CD4-positive, alpha-beta T cell (primary cell): ENCODE measurements at regions not wholly inside any gene's neighbourhood (a gene's known extent, or its start where the extent isn't known, plus 50 kb on each side); places are given as distances from the start of the nearest gene placed in this dataset.

Experiments used
- ATAC-seq: fragments of 200-7000 bp; cut with Tn5 transposase; one replicate; pipeline ENCODE4 v1.10.0; 2022; ENCODE audit warnings: mild to moderate bottlenecking; ENCODE audit not compliant: poor library complexity
- CTCF ChIA-PET: fragments of 350-600 bp; sonication (Branson Sonifier 250); formaldehyde crosslinking; loops from one replicate; lab custom pipeline; 2021; ENCODE audit warnings: antibody characterized with exemption, inconsistent platforms; lab: Charles Lee
- POLR2A ChIA-PET: fragments of 350-600 bp; sonication (Branson Sonifier 250); formaldehyde crosslinking; loops from one replicate; lab custom pipeline; 2021; ENCODE audit warnings: antibody characterized with exemption, inconsistent platforms; lab: Charles Lee
- DNase-seq, 14 experiments: peaks; one replicate each; pipeline ENCODE4 v3.0.0-alpha.2; 2013 to 2020; ENCODE audit warnings: mixed read lengths in 2 of 14
- H3K27ac ChIP-seq, 2 donors: one replicate each; pipeline versions ENCODE4 v1.5.1 to v1.7.0; 2013; ENCODE audit warnings: low read length in 2 of 2, low read depth in 1 of 2, mild to moderate bottlenecking in 1 of 2
- H3K27me3 ChIP-seq, 2 experiments: 1 replicate in 1 of 2; 2 replicates in 1 of 2; pipeline versions ENCODE4 v1.6.1 to v1.7.0; 2013; ENCODE audit warnings: low read length in 2 of 2, control low read depth in 1 of 2, mild to moderate bottlenecking in 1 of 2, moderate library complexity in 1 of 2; ENCODE audit not compliant: insufficient read depth in 2 of 2, control insufficient read depth in 1 of 2
- H3K36me3 ChIP-seq: one replicate; pipeline ENCODE4 v1.6.1; 2013; ENCODE audit warnings: low read length, control low read depth; ENCODE audit not compliant: insufficient read depth
- H3K4me1 ChIP-seq: one replicate; pipeline ENCODE4 v1.6.1; 2013; ENCODE audit warnings: low read length, control low read depth; ENCODE audit not compliant: insufficient read depth
- H3K4me3 ChIP-seq: one replicate; pipeline ENCODE4 v1.5.1; 2013; ENCODE audit warnings: mild to moderate bottlenecking, low read length, moderate library complexity
- H3K9me3 ChIP-seq, 2 experiments: 1 replicate in 1 of 2; 2 replicates in 1 of 2; pipeline versions ENCODE4 v1.6.1 to v1.7.0; 2013; ENCODE audit warnings: low read length in 2 of 2, mild to moderate bottlenecking in 2 of 2, control low read depth in 1 of 2, moderate library complexity in 1 of 2; ENCODE audit not compliant: control insufficient read depth in 1 of 2, insufficient read depth in 1 of 2
- H3K27ac Mint-ChIP-seq: one replicate; pipeline ENCODE4 v1.8.0; 2020; ENCODE audit warnings: mixed read lengths
- H3K27me3 Mint-ChIP-seq: one replicate; pipeline ENCODE4 v1.8.0; 2021; ENCODE audit warnings: mixed read lengths
- H3K36me3 Mint-ChIP-seq: one replicate; pipeline ENCODE4 v1.8.0; 2021; ENCODE audit warnings: low read depth, mixed read lengths
- H3K4me1 Mint-ChIP-seq: one replicate; pipeline ENCODE4 v1.8.0; 2021; ENCODE audit warnings: low read depth, mixed read lengths
- H3K4me3 Mint-ChIP-seq: one replicate; pipeline ENCODE4 v1.8.0; 2020; ENCODE audit warnings: mild to moderate bottlenecking, mixed read lengths
- H3K9me3 Mint-ChIP-seq: one replicate; pipeline ENCODE4 v1.8.0; 2020; ENCODE audit warnings: mixed read lengths
- CTCF ChIP-seq: fragments of 200-600 bp; IDR thresholded peaks from one replicate; pipeline ENCODE4 v1.8.0; 2022; ENCODE audit warnings: antibody characterized with exemption, mild to moderate bottlenecking
- intact Hi-C, 2 experiments: fragments of 100-400 bp; cut with DNase I in 1 of 2; cut with micrococcal nuclease in 1 of 2; formaldehyde crosslinking; loops; one replicate each; pipeline versions ENCODE4 v1.15.1 to v1.9.0; 2023 to 2025; cut with DNase I, micrococcal nuclease

- CTCF ChIA-PET, result no interaction called here
- Histone ChIP-seq H3K36me3 (no peaks in the 10 kb centered on the region), H3K4me3 (no peak overlapping the region), H3K27me3 (no peaks in the 10 kb centered on the region), H3K9me3 (peaks cover 0 to under 1% of the 10 kb centered on the region in 2 experiments), H3K27ac (no peak overlapping the region), H3K4me1 (no peaks in the 10 kb centered on the region)
- DNase-seq (no peak), ATAC-seq (no peak)
- H3K27me3 Mint-ChIP-seq, result no peaks in the 10 kb centered on the region
- no peaks in the 10 kb centered on the region for H3K4me1 Mint-ChIP-seq
- intact Hi-C loops, result no loop called here
- POLR2A ChIA-PET, result no interaction called here
- no peaks in the 10 kb centered on the region for H3K36me3 Mint-ChIP-seq
- TF ChIP-seq CTCF, result no peak
- peaks cover 27% of the 10 kb centered on the region for H3K9me3 Mint-ChIP-seq
- no peak overlapping the region for H3K27ac Mint-ChIP-seq
- no peak overlapping the region for H3K4me3 Mint-ChIP-seq
These were observed 848.8 kb upstream of the GBE1 start for GRCh38 chr3:82610236-82610635.

GRCh38 chr3:82607391-82607790 is 845.9 kb upstream of the GBE1 start:
- H3K36me3 ChIP-seq, result no peaks in the 10 kb centered on the region
- ATAC-seq (no peak), DNase-seq (no peak)
- no peaks in the 10 kb centered on the region for H3K4me1 Mint-ChIP-seq
- no peaks in the 10 kb centered on the region for H3K4me1 ChIP-seq
- no peak for TF ChIP-seq CTCF
- no peak overlapping the region for H3K27ac ChIP-seq
- ChIA-PET CTCF (no interaction called here), POLR2A (no interaction called here)
- peaks cover 4 to 6% of the 10 kb centered on the region in 2 experiments for H3K9me3 ChIP-seq
- H3K4me3 ChIP-seq, result no peak overlapping the region
- no peaks in the 10 kb centered on the region for H3K36me3 Mint-ChIP-seq
- H3K27me3 Mint-ChIP-seq, result no peaks in the 10 kb centered on the region
- no peaks in the 10 kb centered on the region for H3K27me3 ChIP-seq
- intact Hi-C loops, result no loop called here
- no peak overlapping the region for H3K27ac Mint-ChIP-seq
- H3K4me3 Mint-ChIP-seq, result no peak overlapping the region
- H3K9me3 Mint-ChIP-seq, result peaks cover 23% of the 10 kb centered on the region

GRCh38 chr3:82596805-82597204 is 835.4 kb upstream of the GBE1 start:
- Histone ChIP-seq H3K9me3 (peaks cover 4 to 7% of the 10 kb centered on the region in 2 experiments), H3K4me1 (no peaks in the 10 kb centered on the region), H3K27ac (no peak overlapping the region), H3K27me3 (no peaks in the 10 kb centered on the region), H3K36me3 (no peaks in the 10 kb centered on the region), H3K4me3 (no peak overlapping the region)
- ATAC-seq, result no peak
- H3K4me3 Mint-ChIP-seq, result no peak overlapping the region
- H3K9me3 Mint-ChIP-seq, result peaks cover 14% of the 10 kb centered on the region
- CTCF ChIA-PET, result no interaction called here
- H3K36me3 Mint-ChIP-seq, result no peaks in the 10 kb centered on the region
- no peaks in the 10 kb centered on the region for H3K27me3 Mint-ChIP-seq
- intact Hi-C loops, result no loop called here
- POLR2A ChIA-PET, result no interaction called here
- no peak for DNase-seq
- no peak overlapping the region for H3K27ac Mint-ChIP-seq
- H3K4me1 Mint-ChIP-seq, result no peaks in the 10 kb centered on the region
- TF ChIP-seq CTCF, result no peak
